ENCODE measurements at regions not wholly inside any gene's neighbourhood (a gene's known extent, or its start where the extent isn't known, plus 50 kb on each side); places are given as distances from the start of the nearest gene placed in this dataset.

DNA sequence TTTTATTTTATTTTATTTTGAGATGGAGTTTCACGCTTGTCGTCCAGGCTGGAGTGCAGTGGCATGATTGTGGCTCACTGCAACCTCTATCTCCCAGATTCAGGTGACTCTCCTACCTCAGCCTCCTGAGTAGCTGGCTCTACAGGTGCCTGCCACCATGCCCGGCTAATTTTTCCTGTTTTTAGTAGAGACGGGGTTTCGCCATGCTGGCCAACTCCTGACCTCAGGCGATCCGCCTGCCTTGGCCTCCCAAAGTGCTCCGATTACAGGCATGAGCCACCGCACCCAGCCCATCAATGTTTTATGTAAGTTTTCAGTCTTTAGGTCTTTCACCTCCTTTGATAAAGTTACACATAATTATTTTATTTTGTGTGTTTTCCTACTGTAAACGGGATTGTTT is 154.6 kb downstream of the COPRS start:
- Mint-ChIP-seq H3K27me3 (peaks cover 33% of the 10 kb centered on the region), H3K4me3 (no peak overlapping the region), H3K27ac (no peak overlapping the region), H3K36me3 (ENCODE audit: low read depth) (no peaks in the 10 kb centered on the region), H3K4me1 (ENCODE audit: low read depth) (no peaks in the 10 kb centered on the region), H3K9me3 (no peaks in the 10 kb centered on the region)
- DNase-seq: no peak

DNA sequence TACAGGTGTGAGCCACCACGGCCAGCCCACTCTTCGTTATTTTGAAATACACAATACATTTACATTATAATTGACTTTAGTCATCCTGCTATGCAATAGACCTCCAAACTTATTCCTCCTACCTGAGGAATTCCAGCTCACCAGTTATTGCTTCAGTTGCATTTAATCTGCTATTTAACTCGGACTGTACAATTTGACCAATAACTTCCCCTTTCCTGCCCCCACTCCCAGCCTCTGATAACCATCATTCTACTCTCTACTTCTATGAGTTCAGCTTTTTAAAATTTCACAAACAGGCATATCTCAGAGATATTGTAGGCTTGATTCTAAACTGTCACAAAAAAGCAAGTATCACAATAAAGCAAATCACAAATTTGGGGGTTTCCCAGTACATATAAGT is 157.0 kb downstream of the COPRS start:
- H3K36me3 Mint-ChIP-seq (ENCODE audit: low read depth): no peaks in the 10 kb centered on the region
- H3K27ac Mint-ChIP-seq: no peak overlapping the region
- H3K27me3 Mint-ChIP-seq: peaks cover 33% of the 10 kb centered on the region
- H3K4me1 Mint-ChIP-seq (ENCODE audit: low read depth): no peaks in the 10 kb centered on the region
- H3K9me3 Mint-ChIP-seq: no peaks in the 10 kb centered on the region
- no peak for DNase-seq
- H3K4me3 Mint-ChIP-seq: no peak overlapping the region

DNA sequence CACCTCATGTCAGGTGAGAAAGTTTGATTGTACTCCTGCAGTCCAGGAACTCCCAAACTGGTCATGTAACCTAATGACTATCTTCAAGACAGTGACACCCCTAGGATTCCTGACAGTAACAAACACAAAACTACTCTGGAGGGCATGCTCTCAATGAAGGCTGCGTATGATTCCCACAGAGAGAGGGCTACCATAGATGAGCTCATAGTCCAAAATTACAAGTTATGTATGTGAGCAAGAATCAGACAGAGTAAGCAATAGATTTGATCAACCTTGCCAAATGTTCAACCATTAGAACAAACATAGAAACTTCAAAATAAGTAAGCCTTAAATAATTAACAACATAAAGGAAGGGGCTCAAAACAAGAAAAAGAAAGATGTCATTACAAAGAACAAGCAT is 158.1 kb downstream of the COPRS start:
- no peak for DNase-seq
- Mint-ChIP-seq H3K27me3 (peaks cover 29% of the 10 kb centered on the region), H3K9me3 (no peaks in the 10 kb centered on the region), H3K27ac (no peak overlapping the region), H3K4me3 (no peak overlapping the region), H3K4me1 (ENCODE audit: low read depth) (no peaks in the 10 kb centered on the region), H3K36me3 (ENCODE audit: low read depth) (no peaks in the 10 kb centered on the region)

DNA sequence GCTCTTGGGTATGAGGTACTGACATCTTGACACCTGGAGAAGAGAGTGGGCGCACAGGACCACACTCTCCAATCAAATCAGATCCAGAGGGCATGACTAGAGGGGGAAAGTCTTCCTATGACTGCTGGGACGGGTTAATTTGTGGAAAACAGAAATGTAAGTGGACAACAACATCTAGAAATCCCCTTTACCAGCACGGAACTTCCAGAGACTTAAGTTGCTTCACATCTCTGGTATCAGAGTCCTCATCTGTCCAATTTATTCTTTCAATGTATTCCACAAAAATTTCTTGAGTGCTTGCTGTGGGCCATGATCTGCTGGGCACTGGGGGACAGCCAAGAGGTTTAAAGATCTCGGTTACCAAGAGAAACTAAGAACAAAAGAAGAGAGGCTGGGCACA is 159.2 kb downstream of the COPRS start:
- Mint-ChIP-seq H3K27ac (no peak overlapping the region), H3K9me3 (no peaks in the 10 kb centered on the region), H3K27me3 (peaks cover 23% of the 10 kb centered on the region), H3K36me3 (ENCODE audit: low read depth) (no peaks in the 10 kb centered on the region), H3K4me1 (ENCODE audit: low read depth) (no peaks in the 10 kb centered on the region), H3K4me3 (no peak overlapping the region)
- DNase-seq: no peak

DNA sequence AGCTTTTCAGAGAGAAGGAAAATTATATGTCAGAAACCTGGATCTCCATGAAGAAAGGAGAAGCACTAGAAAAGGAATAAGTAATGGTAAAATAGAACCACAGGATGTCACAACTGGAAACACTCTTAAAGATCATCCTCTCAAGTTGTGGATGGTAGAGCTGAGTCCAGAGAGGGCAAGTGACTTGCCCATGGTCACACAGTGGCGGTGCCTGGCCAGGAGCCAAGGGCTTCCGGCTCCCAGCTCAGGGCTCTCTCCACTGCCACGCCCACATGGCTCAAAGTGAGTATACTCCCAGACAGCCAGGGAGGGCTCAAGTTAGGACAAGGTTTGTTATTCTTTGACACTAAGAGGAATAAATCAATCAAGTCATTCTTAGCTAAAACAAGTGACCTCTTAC is 159.8 kb downstream of the COPRS start:
- H3K27ac Mint-ChIP-seq: no peak overlapping the region
- H3K4me3 Mint-ChIP-seq: no peak overlapping the region
- H3K36me3 Mint-ChIP-seq (ENCODE audit: low read depth): no peaks in the 10 kb centered on the region
- no peaks in the 10 kb centered on the region for H3K9me3 Mint-ChIP-seq
- H3K27me3 Mint-ChIP-seq: peaks cover 18% of the 10 kb centered on the region
- H3K4me1 Mint-ChIP-seq (ENCODE audit: low read depth): no peaks in the 10 kb centered on the region
- no peak for DNase-seq

DNA sequence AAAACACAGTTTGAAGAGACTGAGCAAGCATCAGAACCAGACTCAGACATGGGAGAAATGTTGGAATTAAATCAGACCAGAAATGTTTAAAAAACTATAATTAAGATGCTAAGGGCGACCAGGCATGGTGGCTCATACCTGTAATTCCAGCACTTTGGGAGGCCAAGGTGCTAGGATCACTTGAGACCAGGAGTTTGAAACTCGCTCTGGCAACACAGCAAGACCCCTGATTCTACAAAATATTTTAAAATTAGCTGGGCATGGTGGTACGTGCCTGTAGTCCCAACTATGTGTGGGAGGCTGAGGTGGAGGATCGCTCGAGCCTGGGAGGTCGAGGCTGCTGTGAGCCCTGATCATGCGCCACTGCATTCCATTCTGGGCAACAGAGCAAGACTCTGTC is 160.3 kb downstream of the COPRS start:
- Mint-ChIP-seq H3K27ac (no peak overlapping the region), H3K4me1 (ENCODE audit: low read depth) (no peaks in the 10 kb centered on the region), H3K27me3 (peaks cover 14% of the 10 kb centered on the region), H3K36me3 (ENCODE audit: low read depth) (no peaks in the 10 kb centered on the region), H3K4me3 (no peak overlapping the region), H3K9me3 (no peaks in the 10 kb centered on the region)
- DNase-seq: no peak

DNA sequence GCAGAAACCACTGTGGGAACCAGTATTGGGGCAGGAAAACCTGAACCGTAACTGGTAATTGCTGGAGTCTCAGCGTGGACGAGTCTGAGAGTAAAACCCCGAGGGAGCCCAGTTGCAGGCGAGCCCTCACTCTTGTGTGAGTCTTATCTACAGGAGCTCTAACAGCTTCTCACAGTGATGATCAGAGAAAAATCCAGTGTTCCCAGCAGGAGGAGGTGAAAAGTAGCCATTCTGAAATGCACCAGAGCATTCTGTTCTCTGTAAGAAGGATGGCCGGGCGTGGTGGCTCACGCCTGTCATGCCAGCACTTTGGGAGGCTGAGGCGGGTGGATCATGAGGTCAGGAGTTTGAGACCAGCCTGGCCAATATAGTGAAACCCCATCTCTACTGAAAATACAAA is 161.2 kb downstream of the COPRS start:
- H3K4me3 Mint-ChIP-seq: no peak overlapping the region
- no peak for DNase-seq
- H3K27ac Mint-ChIP-seq: no peak overlapping the region
- no peaks in the 10 kb centered on the region for H3K36me3 Mint-ChIP-seq (ENCODE audit: low read depth)
- H3K27me3 Mint-ChIP-seq: peaks cover 8% of the 10 kb centered on the region
- H3K9me3 Mint-ChIP-seq: no peaks in the 10 kb centered on the region
- no peaks in the 10 kb centered on the region for H3K4me1 Mint-ChIP-seq (ENCODE audit: low read depth)

DNA sequence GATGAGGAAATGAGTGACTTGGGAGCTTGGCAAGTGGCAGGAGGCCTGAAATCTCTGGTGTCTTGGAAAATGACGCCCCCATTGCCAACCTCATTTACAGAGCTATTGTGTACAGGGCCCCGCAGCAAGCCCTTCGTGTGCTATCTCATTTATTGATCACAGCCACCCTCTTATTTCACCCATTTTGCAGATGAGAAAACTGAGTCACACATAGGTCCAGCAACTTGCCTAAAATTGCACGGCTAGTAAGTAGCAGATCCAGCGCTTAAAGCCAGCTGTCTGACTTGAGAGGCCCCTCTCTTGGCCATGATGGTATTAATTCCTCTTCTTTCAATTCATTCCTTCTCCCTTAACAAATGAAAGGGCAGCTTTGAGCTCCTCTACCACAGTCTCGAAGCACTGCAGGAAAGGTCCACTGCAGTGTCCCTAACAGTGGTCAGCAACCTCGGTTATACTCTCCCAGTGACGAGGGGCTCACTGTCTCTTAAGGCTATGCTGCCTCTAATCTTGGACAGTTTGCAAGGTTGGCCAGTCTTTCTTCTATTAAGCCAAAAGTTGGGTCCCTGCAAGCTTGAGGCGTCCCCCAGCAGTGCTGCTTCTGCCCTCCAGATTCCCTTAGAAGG is 162.2 kb downstream of the COPRS start:
- Mint-ChIP-seq H3K27ac (no peak overlapping the region), H3K4me1 (ENCODE audit: low read depth) (no peaks in the 10 kb centered on the region)
- DNase-seq: no peak

DNA sequence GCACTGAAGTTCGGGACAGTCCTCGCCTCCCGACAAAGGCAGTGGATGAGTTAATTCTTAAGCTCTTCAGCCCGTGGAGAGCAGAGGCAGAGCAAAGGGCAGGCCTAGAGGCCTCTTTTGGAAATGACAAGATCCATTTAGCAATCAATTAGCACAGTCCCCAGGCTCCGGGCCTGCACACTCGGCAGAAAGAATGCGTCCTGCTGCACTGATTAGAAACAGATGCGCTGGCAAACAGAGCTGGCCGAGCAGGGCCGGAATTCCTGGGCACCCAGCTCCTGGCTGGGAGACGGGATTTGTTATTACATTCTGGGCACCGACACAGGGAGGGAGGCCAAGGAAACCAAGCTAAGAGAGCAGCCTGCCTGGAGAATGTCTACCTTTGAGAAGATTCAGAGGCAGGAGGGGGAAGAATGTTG is 162.9 kb downstream of the COPRS start:
- Mint-ChIP-seq H3K27me3 (peaks cover 5% of the 10 kb centered on the region), H3K9me3 (no peaks in the 10 kb centered on the region), H3K4me1 (ENCODE audit: low read depth) (no peaks in the 10 kb centered on the region), H3K4me3 (no peak overlapping the region), H3K27ac (no peak overlapping the region), H3K36me3 (ENCODE audit: low read depth) (no peaks in the 10 kb centered on the region)
- no peak for DNase-seq

More for the DNA sequence above, 162.2 kb downstream of the COPRS start:
- Mint-ChIP-seq H3K27me3 (peaks cover 5% of the 10 kb centered on the region), H3K4me3 (no peak overlapping the region), H3K9me3 (no peaks in the 10 kb centered on the region), H3K36me3 (ENCODE audit: low read depth) (no peaks in the 10 kb centered on the region)

DNA sequence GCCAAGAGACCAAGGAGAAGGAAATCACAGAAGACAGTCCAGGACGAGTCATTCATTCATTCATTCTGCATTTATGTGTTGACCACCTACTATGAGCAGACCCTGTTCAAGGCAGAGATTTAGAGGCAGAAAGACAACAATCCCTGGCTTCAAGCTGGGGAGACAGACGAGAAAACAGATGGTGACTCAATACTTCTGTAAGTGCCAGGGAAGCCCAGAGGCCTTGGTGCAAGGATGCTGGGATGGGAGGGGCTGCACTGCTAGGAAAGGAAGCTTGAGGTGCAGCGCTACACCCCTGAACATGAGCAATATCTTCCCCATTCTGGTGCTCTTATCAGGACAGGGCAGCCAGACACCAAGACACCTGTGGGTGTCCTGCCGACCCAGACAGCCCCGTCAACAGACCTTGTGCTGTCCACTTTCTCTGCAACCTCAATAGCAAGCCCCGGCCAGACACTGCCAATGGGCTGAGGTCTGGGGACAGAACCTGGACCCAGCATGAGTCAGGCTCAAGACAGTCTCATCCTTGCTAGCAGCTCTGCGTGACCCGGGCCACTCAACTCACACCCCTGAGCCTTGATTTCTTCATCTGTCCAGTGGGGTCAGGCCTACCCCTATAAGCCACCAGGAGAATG is 163.5 kb downstream of the COPRS start:
- no peak overlapping the region for H3K27ac Mint-ChIP-seq
- no peaks in the 10 kb centered on the region for H3K9me3 Mint-ChIP-seq
- peaks cover 3% of the 10 kb centered on the region for H3K27me3 Mint-ChIP-seq
- DNase-seq: no peak
- H3K36me3 Mint-ChIP-seq (ENCODE audit: low read depth): no peaks in the 10 kb centered on the region
- H3K4me3 Mint-ChIP-seq: no peak overlapping the region
- H3K4me1 Mint-ChIP-seq (ENCODE audit: low read depth): no peaks in the 10 kb centered on the region

DNA sequence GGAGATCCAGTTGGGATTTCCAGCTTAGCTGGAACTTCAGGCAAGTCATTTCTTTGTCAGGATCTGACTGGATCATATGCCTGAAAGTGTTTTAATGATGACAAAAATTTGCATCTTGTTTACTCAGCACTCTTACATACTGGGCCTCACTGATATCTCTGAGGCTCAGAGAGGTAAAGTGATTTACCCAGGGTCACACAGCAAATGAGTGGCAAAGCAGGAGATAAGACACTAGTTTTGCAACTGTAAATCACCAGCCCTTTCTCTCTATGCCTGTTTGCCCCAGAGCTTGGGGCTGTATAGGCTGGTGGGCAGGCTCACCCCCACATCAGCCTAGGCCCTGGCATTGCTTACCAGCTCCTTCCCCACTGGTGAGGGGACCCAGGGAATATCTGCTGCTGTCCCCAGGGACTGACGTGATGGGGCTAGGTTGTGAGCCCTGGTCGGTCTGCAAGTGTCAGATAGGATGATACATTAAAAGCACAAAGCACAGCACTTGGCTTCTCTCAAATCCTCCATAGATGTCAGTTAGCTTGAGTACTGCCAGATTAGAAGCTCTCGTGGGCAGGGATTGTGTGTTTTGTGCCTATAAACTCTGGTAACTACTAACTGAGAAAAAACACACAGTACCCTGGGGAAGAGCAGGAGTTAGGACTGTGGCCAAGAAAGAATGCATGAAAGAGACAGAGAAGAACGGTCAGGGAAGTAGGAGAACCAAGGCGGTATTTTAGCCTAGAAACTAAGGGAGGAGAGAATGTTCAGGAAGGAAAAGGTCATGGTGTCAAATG is 165.4 kb downstream of the COPRS start:
- DNase-seq: no peak
- Mint-ChIP-seq H3K36me3 (ENCODE audit: low read depth) (no peaks in the 10 kb centered on the region), H3K27ac (no peak overlapping the region), H3K4me1 (ENCODE audit: low read depth) (no peaks in the 10 kb centered on the region), H3K27me3 (peaks cover 3% of the 10 kb centered on the region), H3K4me3 (no peak overlapping the region), H3K9me3 (no peaks in the 10 kb centered on the region)

DNA sequence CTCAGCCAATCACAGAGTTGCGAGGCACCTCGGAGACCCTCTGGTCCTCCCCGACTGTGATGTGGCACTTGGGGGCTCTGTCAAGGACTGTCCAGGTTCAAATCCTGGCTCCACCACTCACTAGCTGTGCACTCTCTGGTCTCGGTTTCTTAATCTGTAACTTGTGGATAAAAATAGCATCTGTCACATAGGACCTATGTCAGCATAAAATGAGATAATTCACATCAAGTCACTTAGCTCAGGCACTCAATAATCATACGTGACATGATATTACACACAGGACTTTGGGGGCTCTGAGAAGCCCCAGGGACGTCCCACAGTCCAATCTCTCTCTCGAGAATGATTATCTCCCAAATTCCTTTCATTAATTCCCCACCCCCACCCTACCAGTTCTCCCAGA is 166.4 kb downstream of the COPRS start:
- H3K27ac Mint-ChIP-seq: no peak overlapping the region
- H3K9me3 Mint-ChIP-seq: no peaks in the 10 kb centered on the region
- H3K4me1 Mint-ChIP-seq (ENCODE audit: low read depth): no peaks in the 10 kb centered on the region
- no peak for DNase-seq
- H3K27me3 Mint-ChIP-seq: no peaks in the 10 kb centered on the region
- H3K36me3 Mint-ChIP-seq (ENCODE audit: low read depth): no peaks in the 10 kb centered on the region
- H3K4me3 Mint-ChIP-seq: no peak overlapping the region

DNA sequence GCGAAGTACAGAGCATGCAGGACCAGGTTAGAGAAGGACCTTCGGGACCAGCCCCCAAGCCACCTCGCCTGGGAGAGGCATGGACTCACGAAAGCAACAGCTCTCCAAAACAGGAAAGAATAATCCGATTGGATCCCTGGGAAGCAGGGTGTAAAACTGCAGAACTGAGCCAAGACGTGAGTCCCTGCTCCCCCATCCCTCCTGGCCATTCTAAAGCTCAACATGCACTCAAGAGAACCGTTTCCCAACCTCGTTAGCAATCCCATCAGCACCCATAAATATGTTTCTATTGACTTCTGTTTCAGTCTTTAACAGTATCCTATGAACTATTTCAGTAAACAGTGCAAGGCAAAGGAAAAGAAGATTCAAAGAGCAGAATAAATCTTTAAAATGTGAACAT is 167.0 kb downstream of the COPRS start:
- Mint-ChIP-seq H3K9me3 (no peaks in the 10 kb centered on the region), H3K4me1 (ENCODE audit: low read depth) (no peaks in the 10 kb centered on the region), H3K27me3 (no peaks in the 10 kb centered on the region), H3K36me3 (ENCODE audit: low read depth) (no peaks in the 10 kb centered on the region), H3K4me3 (no peak overlapping the region), H3K27ac (no peak overlapping the region)
- no peak for DNase-seq

DNA sequence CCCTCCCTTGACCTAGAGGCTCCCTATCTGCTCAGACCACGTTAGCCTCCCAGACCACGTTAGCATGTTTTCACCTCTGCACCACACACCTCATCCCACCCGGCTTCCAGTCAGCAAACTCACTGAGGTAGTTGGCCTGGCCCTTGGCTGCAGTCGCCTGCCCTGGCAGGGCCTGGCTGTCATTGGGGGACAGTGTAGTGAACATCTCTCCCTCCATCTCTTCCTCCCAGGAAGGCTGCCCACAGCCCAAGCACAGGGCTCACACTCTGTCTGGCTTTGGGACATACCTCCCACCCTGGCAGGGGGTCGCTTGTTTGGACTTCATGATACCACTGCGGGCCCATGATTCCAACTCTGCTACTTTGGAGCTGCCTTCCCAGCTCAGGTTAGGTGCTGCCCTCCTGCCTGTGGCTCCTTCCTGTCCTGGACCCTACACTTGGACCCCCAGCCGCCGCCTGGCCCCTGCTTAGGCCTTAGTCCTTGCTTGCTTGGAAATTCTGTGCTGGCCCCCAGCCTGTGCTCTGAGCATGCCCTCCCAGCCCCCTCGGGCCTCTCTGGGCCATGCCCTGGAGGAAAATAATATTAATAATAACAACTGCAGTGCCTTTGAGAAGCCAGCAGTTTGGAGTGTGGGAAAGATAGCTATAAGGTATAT is 167.7 kb downstream of the COPRS start:
- peaks cover 3% of the 10 kb centered on the region for H3K27me3 Mint-ChIP-seq
- no peak overlapping the region for H3K4me3 Mint-ChIP-seq
- DNase-seq: no peak
- no peaks in the 10 kb centered on the region for H3K36me3 Mint-ChIP-seq (ENCODE audit: low read depth)
- no peaks in the 10 kb centered on the region for H3K9me3 Mint-ChIP-seq
- no peaks in the 10 kb centered on the region for H3K4me1 Mint-ChIP-seq (ENCODE audit: low read depth)
- no peak overlapping the region for H3K27ac Mint-ChIP-seq

DNA sequence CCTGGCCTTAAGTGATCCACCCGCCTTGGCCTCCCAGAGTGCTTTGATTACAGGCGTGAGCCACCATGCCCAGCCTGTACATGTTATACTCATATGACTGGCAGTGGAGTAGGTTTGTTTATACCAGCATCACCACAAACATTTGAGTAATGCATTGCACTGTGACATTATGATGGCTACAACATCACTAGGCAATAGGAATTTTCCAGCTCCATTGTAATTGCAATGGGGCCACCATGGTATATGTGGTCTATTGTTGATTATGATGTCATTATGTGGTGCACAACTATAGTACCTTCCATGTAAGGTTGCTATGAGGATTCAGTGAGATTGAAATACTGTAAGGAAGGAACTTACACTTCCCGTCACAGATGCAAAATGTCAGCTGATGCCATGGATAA is 168.9 kb downstream of the COPRS start:
- DNase-seq: no peak
- Mint-ChIP-seq H3K4me1 (ENCODE audit: low read depth) (no peaks in the 10 kb centered on the region), H3K9me3 (no peaks in the 10 kb centered on the region), H3K4me3 (no peak overlapping the region), H3K27ac (no peak overlapping the region), H3K36me3 (ENCODE audit: low read depth) (no peaks in the 10 kb centered on the region), H3K27me3 (peaks cover 13% of the 10 kb centered on the region)

All from activated T-cell treated with anti-CD3 and anti-CD28 coated beads, Interleukin-2, amount 50 U/mL, for 24 hours (primary cell).